ENCODE measurements at regions not wholly inside any gene's neighbourhood (a gene's known extent, or its start where the extent isn't known, plus 50 kb on each side); places are given as distances from the start of the nearest gene placed in this dataset.
"Not testable (repeated sequence)": the region's sequence is repeated elsewhere in the genome, so short reads cannot be mapped to it uniquely, and the experiment has no call there.

DNA sequence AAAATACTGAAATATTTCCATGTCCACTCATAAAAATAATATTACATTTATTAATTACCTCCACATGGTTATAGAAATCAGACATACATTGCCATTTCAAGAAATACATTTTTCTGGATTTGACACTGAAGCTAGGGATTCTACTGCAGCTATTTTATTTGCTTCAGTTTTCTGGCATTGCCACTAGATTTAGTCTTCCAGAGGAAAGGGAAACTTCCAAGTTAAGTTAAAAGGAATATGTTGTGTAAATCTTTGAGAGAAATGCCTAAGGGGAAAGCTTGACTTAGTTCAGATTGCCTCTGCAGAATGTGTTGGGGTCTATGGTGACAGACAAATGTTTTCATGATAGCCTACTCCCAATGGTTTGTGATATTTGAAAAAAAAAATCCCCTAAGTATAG is 1631.3 kb downstream of the PCDH18 start:
- DNase-seq (ENCODE audit: missing footprints) = no peak
- intact Hi-C loops (cut with DNase I) = no loop called here
- no peak for ATAC-seq

DNA sequence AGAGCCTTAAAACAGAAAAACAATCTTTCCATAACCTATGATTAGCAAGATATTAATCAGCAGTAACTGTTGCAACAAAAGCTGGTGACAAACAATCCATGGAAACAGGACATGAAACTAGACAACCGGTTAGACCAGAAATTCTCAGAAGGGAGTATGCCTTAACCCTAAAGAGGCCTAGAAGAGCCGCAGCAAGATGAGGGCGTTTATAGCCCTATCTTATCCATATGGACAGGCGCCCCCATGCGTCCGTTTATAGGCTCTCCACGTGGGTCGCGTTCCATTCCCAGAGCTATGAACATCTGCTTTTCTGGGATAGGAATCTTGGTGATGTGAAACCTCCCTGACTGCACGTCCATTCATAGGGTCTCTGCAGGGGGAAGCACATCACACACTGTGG is 1662.7 kb upstream of the PABPC4L start:
- intact Hi-C loops (cut with DNase I); ATAC-seq; DNase-seq (ENCODE audit: missing footprints): not testable (repeated sequence)

DNA sequence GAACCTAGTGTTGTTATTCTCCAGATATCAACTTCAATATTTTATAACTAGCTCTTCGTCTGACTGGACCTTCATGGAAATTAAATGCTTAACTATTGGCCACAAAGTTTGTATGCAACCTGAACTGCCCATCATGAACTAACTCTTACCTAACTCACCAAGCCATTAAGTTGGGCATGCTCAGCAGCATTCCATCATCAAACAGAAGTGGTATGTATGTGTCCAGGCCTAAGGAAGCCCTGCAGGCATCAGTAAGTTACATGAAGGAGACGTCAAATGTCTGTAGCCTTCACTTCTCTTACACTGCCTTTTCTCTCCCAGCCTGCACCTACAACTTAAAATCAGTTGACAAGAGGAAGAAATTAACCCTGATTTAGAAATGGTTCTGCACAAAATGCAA is 1639.2 kb upstream of the PABPC4L start:
- DNase-seq (ENCODE audit: missing footprints) (no peak), ATAC-seq (no peak)
- intact Hi-C loops (cut with DNase I) = no loop called here

DNA sequence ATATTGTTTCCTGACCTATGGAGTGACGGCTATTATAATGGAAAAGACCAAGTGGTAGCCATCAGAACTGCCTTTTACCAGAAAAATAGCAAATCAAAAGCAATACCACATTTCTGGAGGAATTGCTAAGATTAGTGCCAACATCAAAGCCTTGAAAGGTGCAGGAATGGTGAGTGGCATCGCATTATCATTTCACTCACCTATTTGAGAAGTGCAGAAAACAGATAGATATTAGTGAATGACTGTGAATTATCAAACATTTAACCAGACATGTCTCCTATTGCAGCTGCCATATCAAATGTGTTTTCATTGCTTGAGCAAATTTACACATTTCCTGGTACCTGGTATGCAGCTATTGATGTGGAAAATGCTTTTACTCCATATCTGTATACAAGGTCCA is 1638.1 kb upstream of the PABPC4L start:
- intact Hi-C loops (cut with DNase I) = no loop called here
- ATAC-seq (no peak), DNase-seq (ENCODE audit: missing footprints) (no peak)

DNA sequence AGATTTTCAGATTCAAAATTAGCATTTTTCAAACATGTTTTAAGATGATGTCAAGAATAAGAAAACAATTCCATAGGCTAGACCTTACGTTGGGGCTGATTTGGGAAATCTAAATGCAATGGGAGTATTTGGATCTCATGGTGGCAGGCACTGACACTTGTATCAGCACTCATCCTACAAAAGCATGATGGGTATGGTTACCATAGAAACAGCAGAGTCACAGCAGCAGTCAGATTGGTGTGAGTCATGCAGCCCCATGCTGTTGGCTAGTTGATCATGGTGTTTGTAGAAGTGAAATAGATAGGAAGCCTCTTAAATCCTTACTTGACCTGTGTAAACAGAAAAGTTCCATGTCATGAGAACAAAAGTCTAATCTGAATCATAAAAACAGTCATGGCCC is 1637.3 kb upstream of the PABPC4L start:
- intact Hi-C loops (cut with DNase I) = no loop called here
- DNase-seq (ENCODE audit: missing footprints) = no peak
- ATAC-seq = no peak

DNA sequence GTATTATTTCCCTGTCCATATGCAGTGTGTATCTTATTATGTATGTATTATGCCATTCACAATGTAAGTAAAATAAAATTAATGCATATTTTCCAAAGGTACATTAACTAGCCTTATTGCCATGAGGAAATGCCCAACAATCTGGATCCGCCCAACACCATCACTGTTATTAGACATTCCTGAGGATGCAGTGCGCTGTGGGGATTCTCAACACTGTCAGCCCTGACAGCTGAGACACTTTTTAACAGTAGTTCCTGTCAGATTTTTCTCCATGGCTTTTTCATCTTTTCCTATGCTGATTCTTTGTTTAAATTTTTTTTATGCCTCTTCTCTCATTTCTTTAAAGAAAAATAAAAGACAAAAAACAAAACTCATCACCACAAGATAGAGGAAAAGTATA is 1632.9 kb upstream of the PABPC4L start:
- ATAC-seq (no peak), DNase-seq (ENCODE audit: missing footprints) (no peak)
- intact Hi-C loops (cut with DNase I) = no loop called here

DNA sequence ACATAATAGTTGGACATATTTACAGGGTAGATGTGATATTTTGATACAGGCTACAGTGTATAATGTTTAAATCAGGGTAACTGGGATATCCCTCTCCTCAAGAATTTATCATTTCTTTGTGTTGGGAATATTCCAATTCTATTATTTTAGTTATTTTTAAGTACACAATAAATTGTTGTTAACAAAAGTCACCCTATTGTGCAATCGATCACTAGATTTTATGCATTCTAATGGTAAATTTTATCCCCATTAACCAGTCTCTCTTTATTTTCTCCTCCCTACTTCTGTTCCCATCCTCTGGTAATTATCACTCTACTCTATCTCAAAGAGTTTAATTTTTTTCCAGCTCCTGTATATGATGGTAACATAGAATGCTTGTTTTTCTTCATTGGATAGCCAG is 1631.9 kb upstream of the PABPC4L start:
- intact Hi-C loops (cut with DNase I) = no loop called here
- ATAC-seq = no peak
- DNase-seq (ENCODE audit: missing footprints) = no peak

DNA sequence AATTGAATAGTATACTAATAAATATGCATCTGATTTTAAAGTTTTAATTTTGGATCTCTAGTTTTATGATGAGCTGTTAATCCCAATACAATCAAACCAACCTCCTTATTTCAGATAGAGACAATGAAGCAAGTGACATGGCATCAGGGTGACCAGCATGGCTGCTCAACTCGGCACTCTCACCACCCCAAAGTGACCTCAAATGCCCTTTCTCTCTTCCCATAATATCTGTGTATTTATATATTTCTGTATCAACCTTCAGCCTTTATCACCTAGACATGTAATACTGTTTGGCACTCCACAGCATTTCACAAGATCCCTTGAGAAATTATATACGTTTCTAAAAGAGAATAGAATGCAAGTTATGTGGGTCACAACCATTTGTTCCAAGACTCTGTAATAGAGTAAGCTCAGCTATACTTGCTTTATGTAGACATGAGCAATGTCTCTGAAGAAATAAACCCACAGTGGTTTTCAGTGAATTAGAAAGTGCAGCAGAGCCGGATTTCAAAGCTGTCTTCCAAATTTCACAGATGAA is 1623.2 kb upstream of the PABPC4L start:
- no peak for ATAC-seq
- intact Hi-C loops (cut with DNase I) = no loop called here

DNA sequence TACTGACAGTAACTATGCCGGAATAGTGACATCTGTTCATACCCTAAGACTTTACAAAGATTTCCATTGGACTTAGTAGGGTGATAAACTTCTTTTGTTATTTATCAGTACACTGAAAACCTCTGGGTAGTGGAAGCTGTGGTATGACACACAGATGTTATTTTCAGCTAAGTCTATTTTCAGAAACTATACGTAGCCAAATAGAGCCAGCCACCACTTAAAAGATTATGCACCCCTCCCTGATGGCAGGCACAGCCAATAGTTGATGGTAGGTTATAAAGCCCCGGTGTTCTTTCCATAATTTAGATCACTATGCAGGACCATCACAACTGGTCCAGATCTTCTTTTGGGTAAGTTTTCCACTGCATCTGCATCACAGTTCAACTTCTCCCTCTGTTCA is 1603.2 kb upstream of the PABPC4L start:
- no peak for ATAC-seq
- no peak for DNase-seq (ENCODE audit: missing footprints)
- intact Hi-C loops (cut with DNase I) = no loop called here

More for the DNA sequence above, 1623.2 kb upstream of the PABPC4L start:
- DNase-seq (ENCODE audit: missing footprints) = no peak

DNA sequence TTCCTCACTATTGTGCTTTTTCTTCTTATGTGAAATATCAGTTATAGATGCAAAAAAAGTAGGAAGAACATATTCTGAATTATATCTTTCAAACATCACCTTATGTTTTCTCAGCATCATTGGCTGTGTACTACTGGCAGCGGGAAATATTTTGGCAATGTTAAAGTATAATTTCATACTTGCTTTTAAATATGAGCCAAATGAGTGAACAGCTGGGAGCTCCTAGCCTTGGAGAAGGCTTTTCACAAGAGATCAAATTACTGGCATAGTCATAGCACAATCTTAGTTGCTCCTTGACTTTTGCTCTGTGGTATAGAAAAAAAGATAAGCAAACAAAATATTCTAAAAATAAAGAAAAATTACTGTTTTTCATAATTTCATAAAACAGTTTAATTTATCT is 1575.8 kb upstream of the PABPC4L start:
- no peak for ATAC-seq
- intact Hi-C loops (cut with DNase I) = no loop called here
- DNase-seq (ENCODE audit: missing footprints) = no peak

DNA sequence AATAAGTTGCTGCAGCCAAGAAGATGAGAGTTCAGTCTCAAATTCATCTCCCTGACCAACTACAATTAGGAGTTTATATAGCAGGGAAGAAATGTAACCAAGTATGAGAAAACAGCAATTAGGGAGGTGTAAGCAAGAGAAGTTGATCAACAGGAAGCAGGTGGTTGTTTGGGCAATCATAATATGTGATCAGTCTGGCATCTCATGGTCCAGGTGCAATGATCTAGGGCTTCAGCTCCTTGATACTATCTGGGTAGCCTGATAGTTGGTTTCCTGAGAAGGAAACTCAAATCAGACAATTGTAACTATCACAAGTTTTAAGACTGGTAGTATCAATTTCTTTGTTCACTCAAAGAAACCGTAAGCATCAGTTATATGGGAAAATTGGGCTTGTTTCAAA is 1574.3 kb upstream of the PABPC4L start:
- ATAC-seq (no peak), DNase-seq (ENCODE audit: missing footprints) (no peak)
- intact Hi-C loops (cut with DNase I) = no loop called here

DNA sequence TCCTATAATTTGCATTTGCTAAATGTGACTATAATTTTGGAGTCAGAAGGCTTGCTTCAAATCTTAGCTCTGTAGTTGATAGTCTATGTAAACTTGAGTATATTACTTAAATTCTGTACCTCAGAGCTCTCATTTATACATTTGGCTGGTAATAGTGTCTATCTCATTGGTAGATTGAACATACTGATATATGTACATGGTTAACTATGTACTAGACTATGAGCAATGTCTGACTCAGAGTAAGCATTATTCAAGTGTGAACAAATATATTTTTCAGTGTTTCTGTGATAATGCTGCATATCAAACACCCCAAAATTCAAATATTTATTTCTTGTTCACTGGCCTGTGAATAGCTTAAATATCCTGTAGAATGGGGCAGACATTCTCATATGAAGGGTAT is 1568.9 kb upstream of the PABPC4L start:
- DNase-seq (ENCODE audit: missing footprints) = no peak
- ATAC-seq = no peak
- intact Hi-C loops (cut with DNase I) = no loop called here

DNA sequence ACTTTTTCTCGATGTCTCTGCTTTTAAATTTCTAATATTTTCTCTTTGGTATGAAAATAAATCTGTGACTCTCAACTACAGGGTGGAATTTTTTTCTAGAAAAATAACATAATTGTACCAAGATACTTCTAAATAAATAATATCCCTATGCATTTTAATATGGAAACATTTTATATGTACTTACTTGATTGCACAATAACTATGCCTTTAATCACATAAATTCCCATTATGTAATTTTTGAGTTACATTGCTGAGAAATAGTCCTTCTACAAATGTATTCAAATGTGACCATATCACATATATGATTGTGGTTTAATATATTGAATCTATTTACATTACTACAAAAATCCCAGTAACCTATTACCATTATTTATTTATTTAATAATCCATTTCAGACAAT is 1543.3 kb upstream of the PABPC4L start:
- ATAC-seq (no peak), DNase-seq (ENCODE audit: missing footprints) (no peak)
- intact Hi-C loops (cut with DNase I) = no loop called here

DNA sequence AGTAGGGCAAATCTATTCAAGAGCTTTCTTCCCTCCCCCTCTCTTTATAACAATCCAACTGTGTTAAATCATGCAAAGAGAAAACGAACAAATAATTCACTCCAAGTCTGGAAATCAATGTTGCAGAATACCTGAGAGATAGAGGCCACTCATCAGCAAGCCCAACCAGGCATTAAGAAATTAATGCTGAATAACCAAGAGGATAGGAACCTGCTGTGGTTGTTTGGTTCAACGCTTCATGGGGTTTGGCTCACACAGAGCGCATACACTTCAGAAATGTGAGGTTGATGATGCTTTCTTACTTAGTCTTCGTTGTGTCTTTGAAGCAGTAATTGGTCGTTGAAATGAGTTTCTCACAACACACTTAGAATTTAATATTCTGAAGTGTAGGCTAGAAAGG is 1540.0 kb upstream of the PABPC4L start:
- intact Hi-C loops (cut with DNase I) = no loop called here
- ATAC-seq = no peak

DNA sequence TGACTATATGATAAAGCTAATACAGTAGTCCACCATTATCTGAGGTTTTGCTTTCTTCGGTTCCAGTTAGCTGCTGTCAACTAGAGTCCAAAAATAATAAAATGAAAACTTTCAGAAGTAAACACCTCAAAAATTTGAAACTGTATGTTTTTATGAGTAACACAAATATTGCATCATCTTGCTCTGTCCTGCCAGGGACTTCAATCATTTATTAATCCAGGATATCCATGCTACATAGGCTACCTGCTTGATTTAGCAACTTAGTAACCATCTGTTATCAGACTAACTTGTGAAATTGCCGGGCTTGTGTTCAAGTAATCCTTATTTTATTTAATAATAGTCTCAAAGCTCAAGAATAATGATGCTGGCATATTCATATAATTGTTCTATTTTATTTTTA is 1537.8 kb upstream of the PABPC4L start:
- intact Hi-C loops (cut with DNase I) = no loop called here
- no peak for ATAC-seq
- no peak for DNase-seq (ENCODE audit: missing footprints)

More for the DNA sequence above, 1540.0 kb upstream of the PABPC4L start:
- DNase-seq (ENCODE audit: missing footprints) = no peak

DNA sequence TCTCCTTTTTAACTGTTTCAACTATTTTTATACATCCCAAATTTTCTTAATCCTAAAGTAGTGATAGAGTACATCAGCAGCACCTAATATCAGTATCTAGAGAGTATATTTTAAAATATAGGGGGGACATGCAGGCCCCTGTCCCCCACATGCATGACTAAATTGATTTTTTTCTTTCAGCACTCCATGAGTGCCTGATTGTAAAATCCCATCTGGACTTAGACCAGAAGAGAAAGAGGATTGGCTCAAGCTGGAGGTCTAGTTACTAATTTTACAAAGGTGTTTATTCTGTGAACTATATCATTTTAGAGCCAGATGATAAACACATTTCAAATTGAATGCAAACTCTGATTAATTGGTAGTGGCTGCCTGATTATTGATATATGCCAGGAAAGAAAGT is 1533.9 kb upstream of the PABPC4L start:
- ATAC-seq (no peak), DNase-seq (ENCODE audit: missing footprints) (no peak)
- intact Hi-C loops (cut with DNase I) = no loop called here

DNA sequence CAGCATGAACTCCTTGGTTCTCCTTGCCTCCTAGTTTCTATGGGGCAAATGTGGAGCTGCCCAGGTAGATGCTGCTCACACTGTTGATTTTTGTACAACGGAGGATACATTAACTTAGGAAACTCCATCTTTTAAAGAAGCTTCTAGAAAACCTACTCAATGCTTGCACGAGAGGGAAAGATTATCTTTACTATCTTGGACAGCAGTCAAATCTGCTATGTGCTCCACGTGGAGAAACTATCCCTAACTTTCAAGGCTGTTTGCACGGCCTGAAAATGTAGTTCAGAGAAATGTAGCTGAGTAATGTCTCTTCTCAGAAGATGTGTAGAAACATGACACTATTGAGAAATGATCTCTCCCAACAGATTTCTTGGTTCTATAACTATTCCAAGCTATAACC is 1530.9 kb upstream of the PABPC4L start:
- DNase-seq (ENCODE audit: missing footprints) (no peak), ATAC-seq (no peak)
- intact Hi-C loops (cut with DNase I) = no loop called here

DNA sequence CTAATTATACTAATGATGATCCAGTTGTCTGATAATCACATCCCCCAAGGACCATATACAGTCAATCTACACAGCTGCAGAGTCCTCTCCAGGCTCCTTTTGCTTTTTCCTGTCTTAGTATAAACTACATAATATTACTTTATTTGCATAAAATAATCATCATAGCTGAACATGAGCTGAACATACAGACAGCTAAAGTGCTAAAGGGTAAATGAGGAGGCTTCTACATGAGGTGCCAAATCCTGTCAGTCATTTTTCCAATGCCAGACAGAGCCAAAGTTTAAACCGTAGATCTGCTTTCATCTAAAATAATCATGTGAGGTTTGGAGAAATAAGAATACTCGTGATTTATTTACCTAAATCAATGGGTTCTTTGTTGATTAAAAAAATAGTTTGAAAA is 1530.1 kb upstream of the PABPC4L start:
- no peak for DNase-seq (ENCODE audit: missing footprints)
- no peak for ATAC-seq
- intact Hi-C loops (cut with DNase I) = no loop called here

DNA sequence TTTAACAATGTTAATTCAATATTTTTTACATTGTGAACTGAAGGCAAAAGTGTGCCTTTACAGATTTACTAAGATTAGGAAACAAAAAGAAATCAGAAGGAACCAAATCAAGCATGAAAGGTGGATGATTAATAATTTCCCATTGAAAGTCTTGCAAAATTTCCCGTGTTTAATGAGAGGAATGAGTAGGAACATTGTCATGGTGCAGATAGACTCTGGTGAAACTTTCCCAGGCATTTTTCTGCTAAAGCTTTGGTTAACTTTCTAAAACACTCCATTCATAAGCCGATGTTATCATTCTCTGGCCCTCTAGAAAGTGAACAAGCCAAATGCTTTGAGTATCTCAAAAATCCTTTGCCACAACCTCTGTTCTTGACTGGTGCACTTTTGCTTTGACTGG is 1522.8 kb upstream of the PABPC4L start:
- intact Hi-C loops (cut with DNase I) = no loop called here
- DNase-seq (ENCODE audit: missing footprints) (no peak), ATAC-seq (no peak)

DNA sequence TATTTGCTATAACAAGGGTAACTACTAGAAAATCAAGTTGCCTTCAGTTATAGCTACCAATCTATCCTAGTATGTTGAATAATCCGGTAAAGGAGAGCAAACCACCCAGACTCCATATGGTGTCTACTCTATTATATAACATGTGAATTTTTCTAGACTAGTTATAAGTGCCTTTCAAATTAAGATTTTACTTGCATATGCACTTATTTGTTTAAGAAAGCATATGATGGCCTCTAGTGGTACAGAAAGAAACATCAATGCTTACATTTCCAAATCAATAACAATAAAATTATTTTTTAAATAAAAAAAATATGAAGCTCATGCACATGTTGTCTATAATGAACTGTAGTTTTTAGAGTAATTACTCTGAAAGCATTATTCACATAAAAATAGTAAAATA is 1516.4 kb upstream of the PABPC4L start:
- intact Hi-C loops (cut with DNase I) = no loop called here
- DNase-seq (ENCODE audit: missing footprints) (no peak), ATAC-seq (no peak)

DNA sequence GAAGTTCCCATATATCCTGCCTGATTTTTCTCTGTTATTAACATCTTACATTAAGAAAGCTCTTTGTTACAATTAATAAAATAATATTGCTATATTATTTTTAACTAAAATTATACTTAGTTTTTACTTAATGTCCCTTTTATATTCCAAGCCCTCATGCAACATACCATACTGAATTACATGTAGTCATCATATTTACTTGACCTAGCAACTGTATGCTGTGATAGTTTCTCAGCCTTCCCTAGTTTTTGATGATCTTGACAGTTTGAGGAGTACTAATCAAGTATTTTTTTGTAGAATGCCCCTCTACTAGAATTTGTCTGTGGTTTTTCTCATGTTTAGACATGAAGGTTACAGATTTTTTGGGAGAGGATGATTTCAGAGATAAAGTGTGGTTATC is 1503.8 kb upstream of the PABPC4L start:
- DNase-seq (ENCODE audit: missing footprints) (no peak), ATAC-seq (no peak)
- intact Hi-C loops (cut with DNase I) = no loop called here

DNA sequence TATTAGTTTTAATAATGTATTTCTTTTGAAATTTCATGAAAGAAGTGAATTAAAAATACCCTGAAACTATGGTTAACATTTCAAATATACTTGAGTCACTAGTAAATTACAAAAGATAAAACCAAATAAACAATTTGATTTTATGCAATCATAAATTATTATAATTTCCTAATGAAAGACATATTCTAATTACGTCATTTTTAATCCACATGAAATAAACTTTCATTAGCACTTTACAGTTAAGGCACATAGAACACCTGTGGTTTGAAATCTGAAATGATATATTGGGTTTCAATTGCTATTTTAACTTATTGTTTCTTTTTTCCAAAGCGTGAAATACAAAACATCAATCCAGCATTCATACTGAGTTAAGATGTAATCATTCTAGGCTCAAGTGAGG is 1492.5 kb upstream of the PABPC4L start:
- ATAC-seq (no peak), DNase-seq (ENCODE audit: missing footprints) (no peak)
- intact Hi-C loops (cut with DNase I) = no loop called here

Measured in Right ventricle myocardium inferior (tissue), 1 donor.